Vagina (tissue), 1 donor: ENCODE measurements at regions not wholly inside any gene's neighbourhood (a gene's known extent, or its start where the extent isn't known, plus 50 kb on each side); places are given as distances from the start of the nearest gene placed in this dataset. TPM values are rescaled to one million over a fixed set of nuclear protein-coding genes. Genes with fewer than 3 reads are reported as not detected.

Experiments used
- small RNA-seq: library from RNA; depleted of rRNA; stranded (forward); fragments of <200 nt; gene quantifications from one replicate; pipeline ENCODE3, GENCODE V24; 2016

Small RNA genes lying in the stretch of these regions (small RNA-seq; reads per million reads assigned to genes)
- gene AC096644.2, result not detected
